DND-41 (cell line): ENCODE measurements at regions not wholly inside any gene's neighbourhood (a gene's known extent, or its start where the extent isn't known, plus 50 kb on each side); places are given as distances from the start of the nearest gene placed in this dataset.

Source experiments
- EZH2 ChIP-seq: IDR thresholded peaks from 3 replicates; pipeline ENCODE4 v1.6.1; 2012; ENCODE audit warnings: borderline replicate concordance, low read depth, mild to moderate bottlenecking, moderate library complexity, low read length, inconsistent platforms; ENCODE audit not compliant: severe bottlenecking
- TF ChIP-seq, protein P1 (sequence below): IDR thresholded peaks from 2 replicates; pipeline ENCODE4 v1.5.1; 2012; ENCODE audit warnings: borderline replicate concordance, low read length, moderate library complexity, mild to moderate bottlenecking; ENCODE audit not compliant: poor library complexity, severe bottlenecking; ENCODE audit errors: extremely low read depth

- TF ChIP-seq, protein P1, sequence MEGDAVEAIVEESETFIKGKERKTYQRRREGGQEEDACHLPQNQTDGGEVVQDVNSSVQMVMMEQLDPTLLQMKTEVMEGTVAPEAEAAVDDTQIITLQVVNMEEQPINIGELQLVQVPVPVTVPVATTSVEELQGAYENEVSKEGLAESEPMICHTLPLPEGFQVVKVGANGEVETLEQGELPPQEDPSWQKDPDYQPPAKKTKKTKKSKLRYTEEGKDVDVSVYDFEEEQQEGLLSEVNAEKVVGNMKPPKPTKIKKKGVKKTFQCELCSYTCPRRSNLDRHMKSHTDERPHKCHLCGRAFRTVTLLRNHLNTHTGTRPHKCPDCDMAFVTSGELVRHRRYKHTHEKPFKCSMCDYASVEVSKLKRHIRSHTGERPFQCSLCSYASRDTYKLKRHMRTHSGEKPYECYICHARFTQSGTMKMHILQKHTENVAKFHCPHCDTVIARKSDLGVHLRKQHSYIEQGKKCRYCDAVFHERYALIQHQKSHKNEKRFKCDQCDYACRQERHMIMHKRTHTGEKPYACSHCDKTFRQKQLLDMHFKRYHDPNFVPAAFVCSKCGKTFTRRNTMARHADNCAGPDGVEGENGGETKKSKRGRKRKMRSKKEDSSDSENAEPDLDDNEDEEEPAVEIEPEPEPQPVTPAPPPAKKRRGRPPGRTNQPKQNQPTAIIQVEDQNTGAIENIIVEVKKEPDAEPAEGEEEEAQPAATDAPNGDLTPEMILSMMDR: no peak
- TF ChIP-seq EZH2: no peak
Measured at GRCh38 chr4:152234571-152234970, 301.3 kb downstream of the FBXW7 start.
